K562 (cell line): ENCODE measurements at regions not wholly inside any gene's neighbourhood (a gene's known extent, or its start where the extent isn't known, plus 50 kb on each side); places are given as distances from the start of the nearest gene placed in this dataset.

Experiments
- HMG20A ChIP-seq: fragments of 450-650 bp; formaldehyde crosslinking; conservative IDR thresholded peaks from 2 replicates; pipeline ENCODE4 v1.4.0; 2020; ENCODE audit warnings: mild to moderate bottlenecking, mixed read lengths
- SMAD3 ChIP-seq: fragments of 450-650 bp; formaldehyde crosslinking; conservative IDR thresholded peaks from 2 replicates; pipeline ENCODE4 v1.4.0; 2020; ENCODE audit warnings: mild to moderate bottlenecking
- STAG1 ChIP-seq: sonication (generic); formaldehyde crosslinking; IDR thresholded peaks from 2 replicates; pipeline ENCODE4 v1.5.0; 2020; ENCODE audit warnings: missing genetic modification reagents, borderline replicate concordance
- TF ChIP-seq, protein P1 (sequence below): fragments of 250-450 bp; sonication (Bioruptor Pico); IDR thresholded peaks from 2 replicates; pipeline ENCODE4 v1.8.0; 2021; ENCODE audit warnings: moderate library complexity, mild to moderate bottlenecking, inconsistent platforms

DNA sequence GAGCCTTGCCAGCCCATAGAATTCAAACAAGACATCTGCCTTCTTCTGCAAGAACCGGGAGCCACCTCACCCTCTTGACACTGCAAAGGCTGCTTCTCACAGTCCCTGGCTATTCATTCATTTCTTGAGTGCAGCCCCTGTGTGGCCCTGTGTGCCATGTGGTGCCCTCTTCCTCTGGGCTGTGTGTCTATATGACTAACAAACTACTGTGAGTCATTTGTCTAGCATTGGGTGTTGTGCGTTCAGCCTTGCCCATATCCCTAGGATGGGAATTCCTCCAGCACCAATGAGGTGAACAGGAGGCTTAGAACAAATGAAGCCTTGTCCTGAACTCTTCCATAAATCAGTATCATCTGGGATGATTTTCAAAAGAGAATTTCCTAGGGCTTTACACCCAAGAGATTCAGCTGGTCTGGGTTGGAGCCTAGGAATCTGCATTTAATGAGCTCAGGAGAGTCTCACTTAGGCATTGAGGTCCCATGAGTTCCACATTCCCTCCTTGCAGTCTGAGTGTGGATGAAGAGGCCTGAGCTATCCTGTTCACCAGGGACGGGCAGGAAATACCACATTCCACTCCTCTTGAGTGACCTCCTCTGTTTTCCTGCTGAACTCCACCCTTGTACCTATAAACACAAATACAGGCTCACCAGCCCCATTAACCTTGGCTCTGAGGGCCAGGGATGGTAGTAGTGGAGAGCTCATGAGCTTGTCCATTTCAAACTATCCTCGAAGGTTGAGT lies 308.7 kb upstream of the N4BP1 start:
- TF ChIP-seq SMAD3 (CRISPR knock-in tag): no peak
- TF ChIP-seq HMG20A: no peak
- no peak for TF ChIP-seq STAG1 (CRISPR knock-in tag)
- TF ChIP-seq, protein P1, sequence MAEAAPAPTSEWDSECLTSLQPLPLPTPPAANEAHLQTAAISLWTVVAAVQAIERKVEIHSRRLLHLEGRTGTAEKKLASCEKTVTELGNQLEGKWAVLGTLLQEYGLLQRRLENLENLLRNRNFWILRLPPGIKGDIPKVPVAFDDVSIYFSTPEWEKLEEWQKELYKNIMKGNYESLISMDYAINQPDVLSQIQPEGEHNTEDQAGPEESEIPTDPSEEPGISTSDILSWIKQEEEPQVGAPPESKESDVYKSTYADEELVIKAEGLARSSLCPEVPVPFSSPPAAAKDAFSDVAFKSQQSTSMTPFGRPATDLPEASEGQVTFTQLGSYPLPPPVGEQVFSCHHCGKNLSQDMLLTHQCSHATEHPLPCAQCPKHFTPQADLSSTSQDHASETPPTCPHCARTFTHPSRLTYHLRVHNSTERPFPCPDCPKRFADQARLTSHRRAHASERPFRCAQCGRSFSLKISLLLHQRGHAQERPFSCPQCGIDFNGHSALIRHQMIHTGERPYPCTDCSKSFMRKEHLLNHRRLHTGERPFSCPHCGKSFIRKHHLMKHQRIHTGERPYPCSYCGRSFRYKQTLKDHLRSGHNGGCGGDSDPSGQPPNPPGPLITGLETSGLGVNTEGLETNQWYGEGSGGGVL (CRISPR knock-in tag): no peak
